HG02798 (cell line): ENCODE measurements at regions not wholly inside any gene's neighbourhood (a gene's known extent, or its start where the extent isn't known, plus 50 kb on each side); places are given as distances from the start of the nearest gene placed in this dataset.

ENCODE experiments used
- ATAC-seq: cut with Tn5 transposase; IDR thresholded peaks from one replicate; pipeline ENCODE4 v1.9.1; 2021; ENCODE audit warnings: mild to moderate bottlenecking; ENCODE audit not compliant: unreplicated experiment, poor library complexity

GRCh38 chr4:41883988-41884734, 51.1 kb upstream of the TMEM33 start:
- ATAC-seq, result no peak

DNA sequence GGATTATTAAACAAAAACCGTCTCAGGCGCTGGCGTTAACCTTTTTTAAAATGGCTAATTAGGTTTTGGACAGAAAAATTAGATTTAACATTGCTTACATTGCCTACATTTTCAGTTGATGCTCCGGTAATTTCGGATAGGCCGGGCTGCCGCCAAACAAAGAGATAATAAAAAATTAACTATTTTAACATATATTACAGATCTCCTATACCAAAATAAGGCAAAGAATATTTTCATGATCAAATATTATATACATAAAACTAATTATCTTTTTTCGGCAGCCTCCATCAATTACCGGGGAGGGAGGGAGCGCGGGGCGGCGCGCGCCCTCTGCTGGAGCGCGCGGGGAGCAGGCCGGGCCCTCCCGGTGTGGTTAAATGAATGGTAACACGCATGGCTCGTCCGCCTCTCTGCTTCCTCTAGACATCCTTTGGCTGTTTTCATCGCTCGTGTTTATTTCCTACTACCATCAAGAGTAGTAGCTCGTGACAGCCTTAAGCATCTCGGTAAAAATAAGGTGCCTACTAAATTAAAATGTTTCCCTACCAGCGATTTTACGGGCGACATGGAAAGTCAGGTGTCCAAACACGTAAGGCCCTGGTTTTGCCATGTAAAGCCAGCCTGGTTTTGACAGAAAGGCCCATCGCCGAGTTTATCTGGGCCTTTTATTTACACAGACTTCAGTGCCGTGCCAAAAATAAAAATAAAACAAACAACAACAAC, 52.4 kb upstream of the TMEM33 start:
- ATAC-seq, result peak; percentile 79

DNA sequence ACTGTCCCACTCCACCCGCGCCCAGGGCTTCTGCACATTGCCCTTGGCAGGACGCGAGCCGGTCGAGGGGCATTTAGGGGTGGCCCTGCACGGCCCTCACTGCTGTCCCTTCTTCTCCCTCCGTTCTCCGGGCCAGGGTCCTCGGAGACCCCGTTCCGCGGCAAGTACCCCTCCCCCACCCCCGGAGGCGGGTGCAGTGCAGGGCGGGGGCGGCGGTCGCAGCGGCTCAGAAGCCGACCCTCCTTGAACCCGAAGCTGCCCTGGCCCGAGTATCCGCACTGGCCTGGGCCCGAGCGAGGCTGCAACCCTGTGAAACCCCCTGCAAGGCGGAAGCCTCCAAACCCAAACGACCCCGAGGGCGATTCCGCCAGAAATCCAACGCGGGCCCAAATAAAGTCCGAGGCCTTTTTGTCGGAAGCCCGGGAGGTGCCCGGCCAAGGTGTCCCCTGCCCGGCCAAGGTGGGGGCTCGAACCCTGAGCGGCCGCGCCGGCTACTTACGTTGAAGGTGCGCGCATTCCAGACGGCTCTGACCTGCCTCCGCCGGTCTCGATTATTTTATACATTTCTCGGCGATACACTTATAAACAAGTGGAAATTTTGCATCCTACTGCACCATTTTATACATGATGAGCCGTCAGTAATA, 53.1 kb upstream of the TMEM33 start:
- ATAC-seq, result no peak

DNA sequence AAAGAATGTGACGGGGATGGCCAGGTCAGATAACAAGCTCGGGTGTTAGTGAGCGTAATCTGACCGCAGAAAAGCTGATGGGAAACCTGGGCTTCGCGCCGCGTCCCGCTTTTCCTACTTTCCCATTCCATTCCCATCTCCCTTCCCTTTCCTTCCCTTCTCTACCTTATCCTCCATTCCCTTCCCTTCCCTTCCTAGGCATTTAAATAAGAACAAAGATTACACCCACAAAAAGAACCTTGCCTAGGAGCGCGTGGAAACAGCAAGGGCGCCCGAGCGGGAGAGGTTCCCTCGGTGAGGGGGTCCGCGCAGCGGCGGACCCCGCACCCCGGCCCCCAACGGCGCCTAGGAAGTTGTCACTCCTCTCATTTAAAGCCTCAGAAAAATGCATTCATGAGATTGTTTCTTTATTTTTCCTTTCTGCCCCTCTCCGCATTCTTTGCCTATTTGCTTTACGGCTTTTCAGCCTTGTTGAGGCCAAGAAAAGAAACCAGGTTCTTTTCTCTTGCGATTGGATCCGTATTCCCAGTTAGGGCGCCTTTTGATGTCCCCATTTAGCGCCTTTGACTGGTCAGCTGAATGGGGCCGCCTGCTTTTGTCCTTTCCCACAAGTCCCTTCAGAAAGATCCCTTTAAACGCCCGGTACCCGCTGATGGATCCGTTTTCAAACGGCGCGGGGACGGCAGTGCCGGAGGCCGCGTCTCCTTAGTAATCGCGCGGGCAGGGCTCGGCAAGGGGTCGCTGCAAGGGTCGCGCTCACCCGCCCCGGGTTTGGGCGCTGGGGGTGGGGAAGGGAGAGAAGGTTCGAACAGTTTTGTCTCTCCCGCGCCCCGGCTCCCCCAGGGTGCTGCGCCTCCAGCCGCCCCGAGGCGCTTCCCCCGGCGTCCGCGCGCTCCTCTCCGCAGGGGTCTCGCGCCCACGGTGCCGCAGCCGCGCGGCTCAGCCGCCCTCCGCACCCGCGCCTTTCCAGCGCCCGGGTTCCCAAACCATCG, 54.1 kb upstream of the TMEM33 start:
- no peak for ATAC-seq

DNA sequence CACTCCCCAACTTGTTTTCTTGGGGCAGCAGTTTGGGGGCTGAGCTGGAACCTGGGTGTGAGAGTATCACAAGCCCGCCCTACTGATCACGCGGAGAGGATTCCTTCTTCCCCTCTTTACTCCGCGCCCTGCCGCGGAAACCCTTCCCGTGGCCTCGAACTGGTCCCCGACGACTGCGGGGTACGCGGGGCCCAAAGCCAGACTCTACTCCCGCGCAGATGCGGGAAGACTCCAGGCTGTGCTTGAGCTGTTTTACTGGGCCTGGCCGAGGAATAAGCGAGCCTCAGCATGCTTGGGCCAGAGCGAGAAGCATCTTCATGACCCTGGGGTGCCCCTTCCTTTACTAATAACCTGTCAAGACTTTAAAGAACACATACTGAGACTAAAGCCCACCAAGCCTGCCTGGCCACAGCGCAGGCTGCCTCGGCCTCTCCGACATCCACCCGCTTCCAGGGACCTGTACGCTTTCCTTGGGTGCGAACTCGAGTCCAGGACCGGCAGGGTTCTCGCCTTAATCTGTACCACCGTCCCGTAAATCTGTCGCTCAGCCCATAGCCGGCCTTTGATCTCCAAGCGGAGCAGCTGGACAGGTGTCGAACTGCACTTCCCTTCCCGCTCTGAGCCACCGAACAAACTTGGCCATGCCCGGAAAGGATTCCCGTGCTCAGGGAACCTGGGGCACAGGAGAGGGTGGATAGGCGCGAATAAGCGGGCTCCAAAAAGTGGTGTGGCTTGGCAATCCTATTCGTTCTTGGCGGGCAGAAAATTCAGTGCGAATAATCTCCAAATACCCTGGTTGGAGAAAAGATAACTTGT, 55.0 kb upstream of the TMEM33 start:
- ATAC-seq, result no peak

DNA sequence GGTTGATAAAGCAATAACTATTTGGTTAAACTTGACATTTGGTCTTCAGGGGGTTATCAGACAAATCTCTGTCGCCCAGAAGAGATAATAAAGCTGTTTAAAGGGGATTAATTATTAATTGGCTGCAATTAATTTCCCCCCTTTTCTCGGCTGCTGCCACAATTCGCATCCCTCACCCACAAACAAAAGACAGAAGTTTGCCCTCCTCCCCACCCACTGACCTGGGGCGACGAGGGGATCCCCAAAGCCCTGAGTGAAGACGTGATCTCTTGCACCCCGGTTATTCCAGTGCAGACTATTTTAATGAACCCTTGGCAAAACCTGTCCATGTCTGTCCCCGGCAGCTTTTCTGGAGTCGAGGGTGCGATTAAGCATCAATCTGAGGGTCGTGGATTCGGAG, 55.7 kb upstream of the TMEM33 start:
- no peak for ATAC-seq

DNA sequence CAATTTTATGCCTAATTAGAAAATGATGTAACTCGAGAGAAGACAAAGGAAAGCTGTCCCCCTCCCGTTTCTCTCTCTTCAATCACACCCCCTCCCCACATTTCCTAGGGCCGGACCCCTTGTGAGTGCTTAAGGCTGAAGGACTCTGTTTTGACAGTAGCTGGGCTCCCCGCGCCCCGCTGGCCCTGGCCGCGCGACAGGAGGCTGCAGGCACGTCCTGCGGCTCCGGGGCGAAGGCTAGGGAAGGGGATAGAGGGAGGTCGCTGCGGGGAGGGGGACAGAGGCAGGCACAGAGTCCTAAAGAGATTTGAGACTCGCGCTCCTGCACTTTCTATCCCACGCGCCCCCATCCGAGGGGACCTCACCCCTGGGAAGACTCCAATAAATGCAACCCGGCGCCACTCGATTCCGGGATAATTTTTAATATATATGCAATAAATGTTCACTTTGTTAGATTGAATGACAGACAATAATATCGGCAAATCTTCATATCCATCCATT, 56.2 kb upstream of the TMEM33 start:
- no peak for ATAC-seq

GRCh38 chr4:41878170-41878969, 56.9 kb upstream of the TMEM33 start:
- no peak for ATAC-seq

DNA sequence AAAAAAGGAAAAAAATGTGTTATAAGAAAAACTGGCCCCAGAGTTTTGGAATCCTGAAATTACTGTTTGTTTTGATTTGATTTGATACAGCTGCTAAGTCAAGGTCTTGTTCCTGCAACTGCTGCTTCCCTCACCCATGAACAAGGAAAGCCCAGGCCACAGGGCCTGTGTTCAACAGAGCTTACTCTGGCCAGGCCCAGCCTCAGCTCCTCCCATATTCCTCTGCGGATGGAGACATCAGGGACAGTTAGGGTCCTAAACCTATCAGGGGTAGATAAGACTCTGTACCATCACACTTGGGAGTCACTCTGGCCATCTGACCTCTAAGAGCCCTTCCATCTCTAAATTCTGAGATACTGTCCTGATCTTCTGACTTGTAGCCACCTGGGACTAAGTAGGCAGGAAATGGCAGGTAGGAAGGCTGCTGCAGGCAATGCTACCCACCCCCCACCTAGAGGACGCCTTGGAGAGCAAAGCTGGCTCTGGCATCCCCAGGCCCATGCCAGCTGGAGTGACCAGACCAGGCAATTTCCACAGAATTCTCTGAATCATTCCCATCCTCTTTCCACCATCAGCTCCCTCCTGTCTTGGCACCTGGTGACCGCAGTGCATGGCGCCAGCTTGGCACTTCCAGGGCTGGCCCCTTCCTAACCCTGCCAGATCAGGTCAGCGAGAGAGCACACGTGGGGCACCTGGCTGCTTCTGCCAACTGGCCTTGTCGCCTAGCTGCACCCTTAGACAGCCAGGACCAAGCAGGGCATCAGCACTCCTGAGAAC, 58.0 kb upstream of the TMEM33 start:
- ATAC-seq, result no peak

- ATAC-seq, result no peak
Measured at GRCh38 chr4:41874873-41875272, 60.4 kb upstream of the TMEM33 start.

GRCh38 chr4:41874398-41874797, 60.8 kb upstream of the TMEM33 start:
- no peak for ATAC-seq

DNA sequence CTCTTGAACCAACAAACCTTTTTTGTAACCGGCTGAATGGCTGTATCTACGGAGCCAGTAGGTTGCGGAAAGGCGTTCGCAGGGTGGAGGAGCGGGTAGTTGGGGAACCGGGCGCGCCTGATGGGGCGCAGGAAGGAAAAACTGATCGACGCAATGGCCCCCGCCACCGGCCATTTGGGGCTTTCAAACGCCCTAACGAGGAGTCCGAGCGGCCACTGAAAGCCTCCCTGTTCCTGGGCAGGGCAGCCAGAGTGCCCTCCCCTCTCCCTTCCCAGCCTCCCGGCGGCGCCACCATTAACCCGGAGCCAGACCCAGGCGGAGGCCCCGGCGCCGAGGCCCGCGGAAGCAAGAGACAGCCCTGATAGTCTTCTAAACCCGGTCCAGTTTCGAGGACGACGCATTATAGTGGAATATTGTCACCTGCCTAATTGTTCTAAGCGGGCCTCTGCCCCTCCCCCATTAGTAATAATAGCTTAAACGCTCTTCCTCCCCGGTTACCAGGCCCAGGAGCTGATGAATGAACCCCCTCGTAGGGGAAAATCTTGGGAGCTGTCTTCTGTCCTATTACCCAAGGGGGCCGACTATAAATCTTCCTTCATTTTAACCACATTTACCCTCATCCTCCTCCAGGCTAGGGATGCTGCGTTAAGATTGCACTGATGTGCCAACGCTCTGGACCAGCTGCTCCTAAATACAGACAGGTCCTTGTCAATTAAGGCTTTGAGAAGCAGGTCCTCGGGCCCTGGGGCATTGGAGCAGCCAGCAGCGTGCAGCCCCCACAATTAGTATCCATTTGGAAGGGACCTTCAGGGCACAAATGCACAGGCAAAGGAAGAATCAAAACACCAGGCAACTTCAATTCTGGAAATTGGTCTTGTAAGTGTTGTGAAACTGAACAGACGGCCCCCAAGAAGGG, 61.6 kb upstream of the TMEM33 start:
- no peak for ATAC-seq

GRCh38 chr4:41870035-41870434, 65.2 kb upstream of the TMEM33 start:
- no peak for ATAC-seq

DNA sequence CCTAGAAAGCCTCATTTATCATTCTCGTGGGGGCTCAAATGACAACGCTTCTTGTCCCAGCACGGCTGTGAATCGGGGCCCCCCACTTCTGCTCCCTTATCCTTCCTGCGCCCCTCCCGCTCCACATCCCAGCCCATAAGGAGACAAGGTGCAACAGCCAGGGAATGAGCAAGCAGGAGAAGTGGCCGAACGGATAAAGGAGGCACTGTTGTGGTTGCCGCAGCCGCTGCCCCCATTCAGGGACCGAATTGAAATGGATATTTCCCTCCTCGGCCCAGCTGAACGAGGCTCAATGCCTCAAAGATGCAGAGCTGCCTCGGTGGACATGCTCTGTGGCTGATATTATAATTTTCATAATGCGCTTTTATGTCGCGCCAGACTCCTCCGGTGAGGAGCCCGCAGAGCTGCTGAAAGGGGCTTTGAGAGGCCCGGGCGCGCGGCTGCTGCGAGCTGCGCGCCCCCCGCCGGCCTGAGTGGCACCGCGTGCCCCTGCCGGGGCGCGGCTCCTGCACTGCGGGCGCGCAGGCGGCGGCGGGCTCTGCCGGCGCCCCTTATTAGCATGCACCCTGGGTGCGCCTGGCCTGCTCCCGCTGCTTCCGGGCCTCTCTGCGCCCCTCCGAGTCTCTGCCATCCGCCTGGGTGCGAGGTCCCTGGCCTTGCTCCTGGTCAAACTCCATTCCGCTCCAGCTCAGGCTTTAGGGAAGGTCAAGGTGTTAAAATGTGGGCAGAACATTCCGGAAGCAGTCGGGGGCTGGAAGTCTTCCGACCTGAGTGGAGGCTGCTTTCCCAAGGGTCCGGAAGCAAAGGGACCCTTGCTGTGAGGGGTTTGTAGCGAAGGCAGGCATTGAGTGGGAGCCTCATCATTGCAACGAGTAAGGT, 68.2 kb upstream of the TMEM33 start:
- ATAC-seq, result no peak

- ATAC-seq, result no peak
Measured at GRCh38 chr4:41865981-41866798, 69.0 kb upstream of the TMEM33 start.
